Embryonic facial prominence (tissue), 1 donor: ENCODE measurements at regions not wholly inside any gene's neighbourhood (a gene's known extent, or its start where the extent isn't known, plus 50 kb on each side); places are given as distances from the start of the nearest gene placed in this dataset.

Experiments
- DNase-seq: peaks from one replicate; pipeline ENCODE4 v3.0.0-alpha.2; 2016; ENCODE audit errors: extremely low spot score

GRCh38 chr9:129400971-129401622 lies 219.8 kb downstream of the C9orf50 start:
- DNase-seq, result no peak

- DNase-seq, result no peak
Measured at GRCh38 chr9:129400001-129400970, 220.6 kb downstream of the C9orf50 start.

- DNase-seq, result no peak
Measured at GRCh38 chr9:129399634-129399990, 221.3 kb downstream of the C9orf50 start.

- no peak for DNase-seq
Measured at GRCh38 chr9:129398961-129399633, 221.0 kb upstream of the IER5L start.

- no peak for DNase-seq
Measured at GRCh38 chr9:129398101-129398960, 220.3 kb upstream of the IER5L start.

- DNase-seq, result no peak
Measured at GRCh38 chr9:129397335-129397734, 219.3 kb upstream of the IER5L start.

- DNase-seq, result no peak
Measured at GRCh38 chr9:129396365-129396708, 218.3 kb upstream of the IER5L start.

GRCh38 chr9:129395633-129396364 lies 217.7 kb upstream of the IER5L start:
- DNase-seq, result no peak

GRCh38 chr9:129394886-129395279 lies 216.8 kb upstream of the IER5L start:
- no peak for DNase-seq

GRCh38 chr9:129394061-129394885 lies 216.2 kb upstream of the IER5L start:
- DNase-seq, result no peak

GRCh38 chr9:129393064-129393463 lies 215.0 kb upstream of the IER5L start:
- DNase-seq, result no peak

- no peak for DNase-seq
Measured at GRCh38 chr9:129392093-129392541, 214.1 kb upstream of the IER5L start.

- DNase-seq, result no peak
Measured at GRCh38 chr9:129391221-129391661, 213.2 kb upstream of the IER5L start.

GRCh38 chr9:129390541-129390940 lies 212.5 kb upstream of the IER5L start:
- no peak for DNase-seq

GRCh38 chr9:129387822-129388221 lies 209.8 kb upstream of the IER5L start:
- DNase-seq, result no peak

GRCh38 chr9:129386812-129387177 lies 208.7 kb upstream of the IER5L start:
- no peak for DNase-seq

GRCh38 chr9:129385211-129385934 lies 207.3 kb upstream of the IER5L start:
- no peak for DNase-seq

- no peak for DNase-seq
Measured at GRCh38 chr9:129384491-129385210, 206.6 kb upstream of the IER5L start.
